PFSK-1 (cell line): ENCODE measurements at regions not wholly inside any gene's neighbourhood (a gene's known extent, or its start where the extent isn't known, plus 50 kb on each side); places are given as distances from the start of the nearest gene placed in this dataset.

ENCODE experiments used
- FOXP2 ChIP-seq: optimal IDR thresholded peaks from 2 replicates; pipeline ENCODE3; 2011; ENCODE audit warnings: borderline replicate concordance, control low read depth, inconsistent platforms; ENCODE audit not compliant: insufficient read depth; ENCODE audit errors: extremely low read length, extremely low read depth
- POLR2AphosphoS5 ChIP-seq: IDR thresholded peaks from 2 replicates; pipeline ENCODE4 v1.6.1; 2012; ENCODE audit warnings: low read depth, mild to moderate bottlenecking, control low read depth, low read length, moderate library complexity
- SIN3A ChIP-seq: IDR thresholded peaks from 2 replicates; pipeline ENCODE4 v1.6.1; 2012; ENCODE audit warnings: mild to moderate bottlenecking, low read length, moderate library complexity, borderline replicate concordance; ENCODE audit not compliant: insufficient read depth
- TAF1 ChIP-seq: IDR thresholded peaks from 2 replicates; pipeline ENCODE4 v1.6.1; 2012; ENCODE audit warnings: low read length, control low read depth, borderline replicate concordance; ENCODE audit not compliant: insufficient read depth
- TF ChIP-seq, protein P1 (sequence below), 2 experiments: IDR thresholded peaks; 2 replicates each; pipeline versions ENCODE4 v1.6.1 to v1.8.0; 2011 to 2012; ENCODE audit warnings: low read depth in 2 of 2, low read length in 2 of 2, control low read depth in 1 of 2, inconsistent platforms in 1 of 2, mild to moderate bottlenecking in 1 of 2, moderate library complexity in 1 of 2; ENCODE audit not compliant: insufficient read depth in 1 of 2

- TF ChIP-seq TAF1 (no peak), FOXP2 (no peak), POLR2AphosphoS5 (no peak), SIN3A (no peak)
- TF ChIP-seq, protein P1, sequence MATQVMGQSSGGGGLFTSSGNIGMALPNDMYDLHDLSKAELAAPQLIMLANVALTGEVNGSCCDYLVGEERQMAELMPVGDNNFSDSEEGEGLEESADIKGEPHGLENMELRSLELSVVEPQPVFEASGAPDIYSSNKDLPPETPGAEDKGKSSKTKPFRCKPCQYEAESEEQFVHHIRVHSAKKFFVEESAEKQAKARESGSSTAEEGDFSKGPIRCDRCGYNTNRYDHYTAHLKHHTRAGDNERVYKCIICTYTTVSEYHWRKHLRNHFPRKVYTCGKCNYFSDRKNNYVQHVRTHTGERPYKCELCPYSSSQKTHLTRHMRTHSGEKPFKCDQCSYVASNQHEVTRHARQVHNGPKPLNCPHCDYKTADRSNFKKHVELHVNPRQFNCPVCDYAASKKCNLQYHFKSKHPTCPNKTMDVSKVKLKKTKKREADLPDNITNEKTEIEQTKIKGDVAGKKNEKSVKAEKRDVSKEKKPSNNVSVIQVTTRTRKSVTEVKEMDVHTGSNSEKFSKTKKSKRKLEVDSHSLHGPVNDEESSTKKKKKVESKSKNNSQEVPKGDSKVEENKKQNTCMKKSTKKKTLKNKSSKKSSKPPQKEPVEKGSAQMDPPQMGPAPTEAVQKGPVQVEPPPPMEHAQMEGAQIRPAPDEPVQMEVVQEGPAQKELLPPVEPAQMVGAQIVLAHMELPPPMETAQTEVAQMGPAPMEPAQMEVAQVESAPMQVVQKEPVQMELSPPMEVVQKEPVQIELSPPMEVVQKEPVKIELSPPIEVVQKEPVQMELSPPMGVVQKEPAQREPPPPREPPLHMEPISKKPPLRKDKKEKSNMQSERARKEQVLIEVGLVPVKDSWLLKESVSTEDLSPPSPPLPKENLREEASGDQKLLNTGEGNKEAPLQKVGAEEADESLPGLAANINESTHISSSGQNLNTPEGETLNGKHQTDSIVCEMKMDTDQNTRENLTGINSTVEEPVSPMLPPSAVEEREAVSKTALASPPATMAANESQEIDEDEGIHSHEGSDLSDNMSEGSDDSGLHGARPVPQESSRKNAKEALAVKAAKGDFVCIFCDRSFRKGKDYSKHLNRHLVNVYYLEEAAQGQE (IDR thresholded peaks at IDR 0.05; ENCODE audit: insufficient read depth in 1 of 2, low read depth in 2 of 2, low read length in 2 of 2) = no peak
These were observed 145.6 kb upstream of the RNF32 start for GRCh38 chr7:156494960-156495359.

- no peak for TF ChIP-seq SIN3A
- TF ChIP-seq POLR2AphosphoS5 = no peak
- TF ChIP-seq FOXP2 = no peak
- TF ChIP-seq TAF1 = no peak
- TF ChIP-seq, protein P1 (IDR thresholded peaks at IDR 0.05; ENCODE audit: insufficient read depth in 1 of 2, low read depth in 2 of 2, low read length in 2 of 2) = no peak
These were observed 146.6 kb upstream of the RNF32 start for GRCh38 chr7:156493942-156494341.

DNA sequence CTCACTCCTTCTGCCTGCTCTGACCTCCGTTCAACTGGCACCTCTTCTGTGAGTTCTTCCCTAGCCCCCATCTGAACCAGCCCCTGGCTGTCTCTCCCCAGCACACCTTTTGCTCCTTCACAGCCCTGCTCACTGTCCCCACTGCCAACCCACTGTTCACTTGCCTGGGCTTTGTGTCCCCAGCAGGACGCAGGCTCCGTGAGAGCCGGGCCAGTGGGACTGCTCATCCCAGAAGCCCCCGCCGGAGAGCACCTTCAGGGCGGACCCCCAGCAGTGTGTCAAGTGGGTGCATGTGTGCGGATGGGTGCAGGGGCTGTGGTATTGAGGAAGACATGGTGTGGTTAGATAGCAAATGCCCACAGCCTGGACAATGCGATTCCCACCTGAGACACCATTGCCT is 148.4 kb upstream of the RNF32 start:
- TF ChIP-seq FOXP2 (no peak), POLR2AphosphoS5 (no peak), TAF1 (no peak), SIN3A (no peak)
- TF ChIP-seq, protein P1 (IDR thresholded peaks at IDR 0.05; ENCODE audit: insufficient read depth in 1 of 2, low read depth in 2 of 2, low read length in 2 of 2) = no peak

- TF ChIP-seq TAF1 = no peak
- TF ChIP-seq FOXP2 = no peak
- TF ChIP-seq POLR2AphosphoS5 = no peak
- TF ChIP-seq, protein P1 (IDR thresholded peaks at IDR 0.05; ENCODE audit: insufficient read depth in 1 of 2, low read depth in 2 of 2, low read length in 2 of 2) = no peak
- no peak for TF ChIP-seq SIN3A
These were observed 149.1 kb upstream of the RNF32 start for GRCh38 chr7:156491435-156491834.
